HFF-Myc (cell line): ENCODE measurements at regions not wholly inside any gene's neighbourhood (a gene's known extent, or its start where the extent isn't known, plus 50 kb on each side); places are given as distances from the start of the nearest gene placed in this dataset.

Experiments
- DNase-seq: peaks from one replicate; pipeline ENCODE4 v3.0.0-alpha.2; 2011; ENCODE audit warnings: low read depth; ENCODE audit errors: extremely low read depth
- H3K4me3 ChIP-seq: replicated peaks from 2 replicates; pipeline ENCODE4 v1.5.1; 2011; ENCODE audit warnings: low read depth, mild to moderate bottlenecking, control low read depth, low read length
- CTCF ChIP-seq: IDR thresholded peaks from 2 replicates; pipeline ENCODE4 v1.5.1; 2012; ENCODE audit warnings: mild to moderate bottlenecking, low read depth, low read length, control low read depth; ENCODE audit errors: missing control alignments

- no peak overlapping the region for H3K4me3 ChIP-seq
- DNase-seq: no peak
- no peak for TF ChIP-seq CTCF
These were observed 169.8 kb downstream of the DRD1 start for GRCh38 chr5:175274171-175274570.

GRCh38 chr5:175264406-175264805 lies 179.6 kb downstream of the DRD1 start:
- no peak overlapping the region for H3K4me3 ChIP-seq
- TF ChIP-seq CTCF: no peak
- DNase-seq: no peak

- no peak for DNase-seq
- no peak for TF ChIP-seq CTCF
- H3K4me3 ChIP-seq: no peak overlapping the region
These were observed 180.2 kb downstream of the DRD1 start for GRCh38 chr5:175263776-175264175.

GRCh38 chr5:175261526-175261925 lies 182.5 kb downstream of the DRD1 start:
- TF ChIP-seq CTCF: no peak
- DNase-seq: no peak
- no peak overlapping the region for H3K4me3 ChIP-seq

GRCh38 chr5:175261037-175261436 lies 182.9 kb downstream of the DRD1 start:
- no peak for TF ChIP-seq CTCF
- DNase-seq: no peak
- H3K4me3 ChIP-seq: no peak overlapping the region

- no peak for DNase-seq
- TF ChIP-seq CTCF: no peak
These were observed 186.2 kb downstream of the DRD1 start for GRCh38 chr5:175257847-175258194.

GRCh38 chr5:175257128-175257846 lies 186.7 kb downstream of the DRD1 start:
- DNase-seq: no peak
- TF ChIP-seq CTCF: no peak
- H3K4me3 ChIP-seq: no peak overlapping the region

More at GRCh38 chr5:175257847-175258194, 186.2 kb downstream of the DRD1 start:
- no peak overlapping the region for H3K4me3 ChIP-seq
